Panc1 (cell line): ENCODE measurements at regions not wholly inside any gene's neighbourhood (a gene's known extent, or its start where the extent isn't known, plus 50 kb on each side); places are given as distances from the start of the nearest gene placed in this dataset.

Experiments used
- ATAC-seq: fragments of 200-7000 bp; cut with Tn5 transposase; 2 replicates; pipeline ENCODE4 v1.9.1; 2020; ENCODE audit warnings: mild to moderate bottlenecking, moderate library complexity
- BruUV-seq: library from RNA; stranded (reverse); fragments of 400-500 nt; replicated peaks from 2 replicates; lab custom pipeline; 2021; lab: Mats Ljungman, UMichigan
- CTCF ChIA-PET: fragments of 300-600 bp; sonication (Branson Sonifier 250); formaldehyde crosslinking; loops from one replicate; lab custom pipeline; 2022; ENCODE audit warnings: antibody characterized with exemption; lab: Charles Lee
- POLR2A ChIA-PET: fragments of 300-600 bp; sonication (Branson Sonifier 250); formaldehyde crosslinking; loops from one replicate; lab custom pipeline; 2022; ENCODE audit warnings: antibody characterized with exemption; lab: Charles Lee
- DNase-seq: peaks from one replicate; pipeline ENCODE4 v3.0.0-alpha.2; 2010; ENCODE audit warnings: low read depth, low spot score
- H3K27ac ChIP-seq: 2 replicates; pipeline ENCODE4 v1.5.1; 2011; ENCODE audit warnings: mild to moderate bottlenecking, low read length, inconsistent platforms
- H3K27me3 ChIP-seq: fragments of 200-500 bp; sonication (Bioruptor generic); 2 replicates; pipeline ENCODE4 v1.6.0; 2014; ENCODE audit warnings: low read length, inconsistent platforms; ENCODE audit not compliant: control insufficient read depth, insufficient read depth
- H3K36me3 ChIP-seq: fragments of 200-500 bp; sonication (Bioruptor generic); 2 replicates; pipeline ENCODE4 v1.5.1; 2014; ENCODE audit warnings: inconsistent platforms, mild to moderate bottlenecking, low read length, moderate library complexity; ENCODE audit not compliant: control insufficient read depth, insufficient read depth
- H3K4me1 ChIP-seq: 2 replicates; pipeline ENCODE4 v1.5.1; 2011; ENCODE audit warnings: inconsistent platforms, mild to moderate bottlenecking, low read length, moderate library complexity; ENCODE audit not compliant: control insufficient read depth, insufficient read depth
- H3K4me3 ChIP-seq, 2 experiments: 2 replicates each; pipeline ENCODE4 v1.5.1; 2011 to 2012; ENCODE audit warnings: low read depth in 2 of 2, low read length in 2 of 2, mild to moderate bottlenecking in 2 of 2, inconsistent platforms in 1 of 2, moderate library complexity in 1 of 2
- H3K9me3 ChIP-seq: fragments of 200-500 bp; sonication (Bioruptor generic); 2 replicates; pipeline ENCODE4 v1.5.1; 2014; ENCODE audit warnings: low read depth, mild to moderate bottlenecking, inconsistent platforms, low read length, moderate library complexity; ENCODE audit not compliant: control insufficient read depth, insufficient read depth
- CTCF ChIP-seq: fragments of 450-650 bp; IDR thresholded peaks from 2 replicates; pipeline ENCODE4 v1.5.1; 2017; ENCODE audit warnings: mild to moderate bottlenecking
- POLR2AphosphoS5 ChIP-seq: IDR thresholded peaks from 2 replicates; pipeline ENCODE4 v1.6.1; 2012; ENCODE audit warnings: mild to moderate bottlenecking, low read depth, low read length, moderate library complexity
- REST ChIP-seq, 2 experiments: IDR thresholded peaks; 2 replicates each; pipeline ENCODE4 v1.6.1; 2011 to 2012; ENCODE audit warnings: low read depth in 2 of 2, control low read depth in 1 of 2, low read length in 1 of 2, mild to moderate bottlenecking in 1 of 2, moderate library complexity in 1 of 2; ENCODE audit not compliant: insufficient read depth in 1 of 2
- SIN3A ChIP-seq: IDR thresholded peaks from 2 replicates; pipeline ENCODE4 v1.6.1; 2012; ENCODE audit warnings: low read depth, mild to moderate bottlenecking, low read length, moderate library complexity, borderline replicate concordance; ENCODE audit not compliant: insufficient read depth
- TCF7L2 ChIP-seq: IDR thresholded peaks from 2 replicates; pipeline ENCODE4 v1.6.1; 2011; ENCODE audit warnings: mild to moderate bottlenecking, low read depth, low read length, inconsistent platforms
- in situ Hi-C: cut with HindIII; loops from 2 replicates; pipeline ENCODE4 v1.10.0; 2016; ENCODE audit warnings: low sequenced_read_pairs, low pct_unique_long_range_greater_than_20kb
- intact Hi-C: fragments of 100-400 bp; cut with micrococcal nuclease; formaldehyde crosslinking; loops from one replicate; pipeline ENCODE4 v1.10.0; 2022; ENCODE audit not compliant: unreplicated experiment

- H3K9me3 ChIP-seq: no peaks in the 10 kb centered on the region
- H3K4me3 ChIP-seq: no peak overlapping the region
- H3K27me3 ChIP-seq: peaks cover 42% of the 10 kb centered on the region
- no peak for ATAC-seq
- BruUV-seq: no TSS peak
- peaks cover 8% of the 10 kb centered on the region for H3K4me1 ChIP-seq
- no peaks in the 10 kb centered on the region; the same call in 1 of the 2 replicates for H3K36me3 ChIP-seq
- no peak for TF ChIP-seq TCF7L2
- no peak for TF ChIP-seq SIN3A
- no peak for TF ChIP-seq REST (IDR thresholded peaks at IDR 0.05; ENCODE audit: insufficient read depth in 1 of 2, low read depth in 2 of 2, low read length in 1 of 2)
- no peak for TF ChIP-seq POLR2AphosphoS5
- TF ChIP-seq CTCF: no peak
- POLR2A ChIA-PET: no interaction called here
- intact Hi-C loops (loop anchor here (10.0 kb wide), 1 partner anchor 309 kb away; the partner anchor contains the start of gene NSMCE3), in situ Hi-C loops (no loop called here)
- DNase-seq: no peak
- CTCF ChIA-PET: no interaction called here
- no peak overlapping the region for H3K27ac ChIP-seq
Measured at GRCh38 chr15:29573197-29573838, 248.9 kb downstream of the TJP1 start.

GRCh38 chr15:29571792-29572431 is 250.4 kb downstream of the TJP1 start:
- intact Hi-C loops (loop anchor here (10.0 kb wide), 1 partner anchor 307 kb away; the partner anchor contains the start of gene NSMCE3), in situ Hi-C loops (no loop called here)
- POLR2A ChIA-PET: interaction anchor here (0.5 kb wide), 1 partner anchor 497 kb away, joined by 3 read pairs; no protein-coding TSS in a partner anchor
- CTCF ChIA-PET: no interaction called here
- DNase-seq (no peak), ATAC-seq (no peak)
- Histone ChIP-seq H3K9me3 (no peaks in the 10 kb centered on the region), H3K36me3 (no peaks in the 10 kb centered on the region; the same call in 1 of the 2 replicates), H3K27me3 (peaks cover 42% of the 10 kb centered on the region), H3K27ac (no peak overlapping the region), H3K4me1 (peaks cover 8% of the 10 kb centered on the region), H3K4me3 (no peak overlapping the region)
- TF ChIP-seq CTCF (no peak), REST (IDR thresholded peaks at IDR 0.05; ENCODE audit: insufficient read depth in 1 of 2, low read depth in 2 of 2, low read length in 1 of 2) (no peak), SIN3A (no peak), POLR2AphosphoS5 (no peak), TCF7L2 (no peak)
- no TSS peak for BruUV-seq
